Adrenal gland (tissue), 9 donors: ENCODE measurements at regions not wholly inside any gene's neighbourhood (a gene's known extent, or its start where the extent isn't known, plus 50 kb on each side); places are given as distances from the start of the nearest gene placed in this dataset.

Source experiments
- DNase-seq, 7 donors: peaks; one replicate each; pipeline ENCODE4 v3.0.0-alpha.2; 2019 to 2020
- H3K27ac ChIP-seq, 5 donors: fragments of 200-600 bp; sonication (generic) in 4 of 5; 1 replicate in 3 of 5; 2 replicates in 2 of 5; pipeline versions ENCODE4 v1.5.1 to v1.8.0; 2016 to 2020; ENCODE audit warnings: mild to moderate bottlenecking in 1 of 5
- H3K27me3 ChIP-seq: fragments of 200-600 bp; 2 replicates; pipeline ENCODE4 v1.8.0; 2021
- H3K36me3 ChIP-seq, 2 donors: fragments of 200-600 bp; replicated peaks in 1 of 2; 1 replicate in 1 of 2; 2 replicates in 1 of 2; pipeline versions ENCODE4 v1.5.1 to v1.8.0; 2018 to 2022
- H3K4me1 ChIP-seq, 2 donors: fragments of 200-600 bp; replicated peaks in 1 of 2; 1 replicate in 1 of 2; 2 replicates in 1 of 2; pipeline versions ENCODE4 v1.5.1 to v1.8.0; 2018 to 2021
- H3K4me3 ChIP-seq, 4 donors: fragments of 200-600 bp; sonication (generic) in 3 of 4; one replicate each; pipeline ENCODE4 v1.5.1; 2016 to 2018
- H3K9me3 ChIP-seq, 3 donors: fragments of 200-600 bp; sonication (generic) in 1 of 3; replicated peaks in 1 of 3; 1 replicate in 2 of 3; 2 replicates in 1 of 3; pipeline versions ENCODE4 v1.5.1 to v1.8.0; 2016 to 2021
- POLR2A ChIP-seq, 2 donors: fragments of 450-650 bp; IDR thresholded peaks; one replicate each; pipeline ENCODE4 v1.6.1; 2017; ENCODE audit warnings: antibody characterized with exemption in 2 of 2, mild to moderate bottlenecking in 2 of 2, moderate library complexity in 1 of 2
- WGBS, 4 donors: extraction: QIAGEN DNeasy Blood & Tissue Kit in 2 of 4; methylation state at CpG; one replicate each; pipeline versions ENCODE4 v1.1.5 to v1.1.7; 2013 to 2017; 5-methylcytosine and 5-hydroxymethylcytosine counted together
- intact Hi-C, 2 donors: fragments of 100-400 bp; cut with DNase I; formaldehyde crosslinking; loops; one replicate each; pipeline versions ENCODE4 v1.14.1 to v1.15.0; 2022 to 2023
- TF ChIP-seq, protein P1 (sequence below), 6 experiments: fragments of 450-650 bp in 4 of 6; fragments of 200-600 bp in 2 of 6; sonication (generic) in 1 of 6; IDR thresholded peaks; 1 replicate in 5 of 6; 2 replicates in 1 of 6; pipeline versions ENCODE4 v1.5.1 to v1.8.0; 2016 to 2021; ENCODE audit warnings: antibody characterized with exemption in 6 of 6, mild to moderate bottlenecking in 2 of 6, moderate library complexity in 1 of 6
- donor health status: healthy with polysubstance abuse.
- donor health status: Bipolar disorder and iron deficiency.
- donor health status: DM: yes; HTN: yes; CAD: no.
- donor health status: DM: no; HTN: no; CAD: no.
- donor health status: DM: no; HTN: no; CAD: no.

DNA sequence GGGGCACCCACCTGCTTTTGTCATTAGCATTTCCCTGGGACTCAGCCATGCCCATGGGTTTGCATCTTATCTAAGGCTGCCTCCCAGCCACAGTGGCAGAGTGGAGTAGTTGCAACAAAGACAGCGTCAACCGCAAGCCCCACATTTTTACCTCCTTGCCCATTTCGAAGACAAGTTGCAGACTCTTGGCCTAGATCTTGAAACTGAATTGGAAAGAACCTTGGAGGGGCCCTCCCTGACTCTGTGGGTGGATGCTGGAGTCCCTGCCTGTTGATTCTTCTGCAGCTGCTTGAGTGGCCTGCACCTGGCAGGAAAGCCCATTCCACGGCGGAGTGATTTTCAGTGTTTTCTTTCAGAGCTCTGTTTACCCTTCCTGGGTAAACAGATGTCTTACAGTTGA is 309.0 kb downstream of the VRK1 start:
- Histone ChIP-seq H3K27ac (no peak overlapping the region), H3K4me3 (no peak overlapping the region), H3K9me3 (no peaks in the 10 kb centered on the region), H3K36me3 (no peaks in the 10 kb centered on the region), H3K4me1 (no peaks in the 10 kb centered on the region), H3K27me3 (no peaks in the 10 kb centered on the region)
- TF ChIP-seq POLR2A (IDR thresholded peaks at IDR 0.05) = no peak
- TF ChIP-seq, protein P1, sequence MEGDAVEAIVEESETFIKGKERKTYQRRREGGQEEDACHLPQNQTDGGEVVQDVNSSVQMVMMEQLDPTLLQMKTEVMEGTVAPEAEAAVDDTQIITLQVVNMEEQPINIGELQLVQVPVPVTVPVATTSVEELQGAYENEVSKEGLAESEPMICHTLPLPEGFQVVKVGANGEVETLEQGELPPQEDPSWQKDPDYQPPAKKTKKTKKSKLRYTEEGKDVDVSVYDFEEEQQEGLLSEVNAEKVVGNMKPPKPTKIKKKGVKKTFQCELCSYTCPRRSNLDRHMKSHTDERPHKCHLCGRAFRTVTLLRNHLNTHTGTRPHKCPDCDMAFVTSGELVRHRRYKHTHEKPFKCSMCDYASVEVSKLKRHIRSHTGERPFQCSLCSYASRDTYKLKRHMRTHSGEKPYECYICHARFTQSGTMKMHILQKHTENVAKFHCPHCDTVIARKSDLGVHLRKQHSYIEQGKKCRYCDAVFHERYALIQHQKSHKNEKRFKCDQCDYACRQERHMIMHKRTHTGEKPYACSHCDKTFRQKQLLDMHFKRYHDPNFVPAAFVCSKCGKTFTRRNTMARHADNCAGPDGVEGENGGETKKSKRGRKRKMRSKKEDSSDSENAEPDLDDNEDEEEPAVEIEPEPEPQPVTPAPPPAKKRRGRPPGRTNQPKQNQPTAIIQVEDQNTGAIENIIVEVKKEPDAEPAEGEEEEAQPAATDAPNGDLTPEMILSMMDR (IDR thresholded peaks at IDR 0.05) = no peak
- intact Hi-C loops = no loop called here
- WGBS, 4 donors = 77 to 87% (median 81%) methylated on average over 5 of the region's 5 CpGs
- no peak for DNase-seq

DNA sequence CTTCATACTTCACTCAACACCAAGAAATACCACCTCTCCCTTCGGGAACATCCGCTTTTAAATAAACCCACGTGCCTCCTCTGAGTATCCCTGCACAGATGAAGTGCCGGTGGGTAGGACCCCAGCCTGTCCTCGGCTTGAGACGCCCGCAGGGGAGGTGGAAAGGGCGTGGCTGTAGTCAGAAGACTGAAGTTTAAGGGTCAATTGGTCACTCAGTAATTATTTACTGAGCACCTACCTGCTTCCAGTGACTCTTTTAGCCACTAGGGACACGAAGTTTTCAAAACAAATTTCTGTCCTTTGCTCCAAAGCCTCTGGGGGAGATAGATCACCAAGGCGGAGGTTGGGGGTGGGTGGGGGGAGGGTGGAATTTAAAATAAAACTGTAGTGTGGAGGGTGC is 309.4 kb downstream of the VRK1 start:
- H3K4me3 ChIP-seq = no peak overlapping the region
- intact Hi-C loops = no loop called here
- H3K9me3 ChIP-seq = no peaks in the 10 kb centered on the region
- WGBS, 4 donors = 72 to 80% (median 75%) methylated on average over 10 of the region's 10 CpGs
- no peak for DNase-seq
- no peaks in the 10 kb centered on the region for H3K36me3 ChIP-seq
- H3K27me3 ChIP-seq = no peaks in the 10 kb centered on the region
- TF ChIP-seq, protein P1 (IDR thresholded peaks at IDR 0.05) = no peak
- no peak for TF ChIP-seq POLR2A (IDR thresholded peaks at IDR 0.05)
- H3K4me1 ChIP-seq = no peaks in the 10 kb centered on the region
- H3K27ac ChIP-seq = no peak overlapping the region

DNA sequence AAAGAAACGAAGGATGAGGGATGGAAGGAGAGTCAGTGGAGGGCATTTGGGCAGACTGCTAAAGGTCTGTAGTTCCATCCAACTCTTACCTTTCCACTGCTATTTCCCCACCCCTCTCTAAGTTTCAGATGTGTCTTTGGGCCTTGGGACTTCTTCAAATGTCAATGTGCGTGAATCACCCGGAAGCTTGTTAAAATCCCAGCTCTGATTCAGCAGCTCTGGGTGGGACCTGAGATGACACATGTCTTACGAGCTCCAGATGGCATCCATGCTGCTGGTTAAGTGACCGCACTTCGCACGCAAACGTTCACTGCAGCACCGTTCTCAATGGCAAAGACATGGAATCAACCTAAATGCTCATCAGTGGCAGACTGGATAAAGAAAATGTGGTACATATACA is 309.9 kb downstream of the VRK1 start:
- intact Hi-C loops = no loop called here
- WGBS, 4 donors = 81 to 93% (median 85%) methylated on average over 9 of the region's 9 CpGs

DNA sequence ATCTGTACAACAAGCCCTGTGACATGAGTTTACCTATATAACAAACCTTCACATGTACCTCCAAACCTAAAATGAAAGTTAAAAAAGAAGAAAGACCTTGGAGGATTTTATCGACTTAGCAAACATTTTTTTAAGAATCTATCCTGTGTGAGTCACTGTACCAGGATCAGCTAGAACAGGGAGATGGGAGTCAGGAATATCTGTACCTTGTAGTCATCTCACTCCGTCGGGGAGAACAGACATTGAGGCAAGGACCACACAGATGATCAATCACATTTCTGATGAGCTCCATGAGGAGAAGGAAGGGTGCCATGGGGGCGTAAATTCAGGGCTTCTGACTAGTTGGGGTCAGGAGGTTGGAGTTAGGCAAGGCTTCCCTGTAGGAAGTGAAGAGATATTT is 310.6 kb downstream of the VRK1 start:
- H3K27ac ChIP-seq = no peak overlapping the region
- intact Hi-C loops = no loop called here
- no peaks in the 10 kb centered on the region for H3K36me3 ChIP-seq
- 68 to 78% (median 76%) methylated on average over 4 of the region's 4 CpGs for WGBS, 4 donors
- TF ChIP-seq POLR2A (IDR thresholded peaks at IDR 0.05) = no peak
- no peaks in the 10 kb centered on the region for H3K9me3 ChIP-seq
- H3K4me1 ChIP-seq = no peaks in the 10 kb centered on the region
- no peak overlapping the region for H3K4me3 ChIP-seq
- no peak for DNase-seq
- H3K27me3 ChIP-seq = no peaks in the 10 kb centered on the region

More for the DNA sequence above, 309.9 kb downstream of the VRK1 start:
- Histone ChIP-seq H3K4me3 (no peak overlapping the region), H3K9me3 (no peaks in the 10 kb centered on the region), H3K27ac (no peak overlapping the region), H3K36me3 (no peaks in the 10 kb centered on the region), H3K4me1 (no peaks in the 10 kb centered on the region), H3K27me3 (no peaks in the 10 kb centered on the region)
- no peak for DNase-seq
- TF ChIP-seq, protein P1 (IDR thresholded peaks at IDR 0.05) = no peak
- no peak for TF ChIP-seq POLR2A (IDR thresholded peaks at IDR 0.05)

DNA sequence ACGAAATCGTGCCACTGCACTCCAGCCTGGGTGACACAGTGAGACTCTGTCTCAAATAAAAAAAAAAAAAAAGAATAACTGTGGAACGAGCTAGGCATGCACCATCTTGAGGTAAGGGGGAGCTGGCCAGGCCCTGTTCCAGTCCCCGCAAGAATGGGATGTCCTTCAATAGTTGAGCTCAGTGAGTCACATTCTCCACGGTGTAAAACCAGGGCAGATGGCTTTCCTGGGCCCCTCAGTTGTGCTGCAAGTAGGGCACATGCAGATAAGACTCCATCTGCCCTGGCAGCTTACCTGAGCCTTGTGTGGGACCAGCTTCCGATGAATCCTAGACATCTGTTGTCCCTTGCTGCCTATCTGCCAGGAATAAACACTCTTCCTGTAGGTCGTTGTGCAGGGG is 312.1 kb downstream of the VRK1 start:
- Histone ChIP-seq H3K27ac (no peak overlapping the region), H3K9me3 (no peaks in the 10 kb centered on the region), H3K4me3 (no peak overlapping the region), H3K4me1 (no peaks in the 10 kb centered on the region), H3K27me3 (no peaks in the 10 kb centered on the region), H3K36me3 (no peaks in the 10 kb centered on the region)
- 74 to 86% (median 79%) methylated on average over 5 to 7 of the region's 7 CpGs for WGBS, 4 donors
- intact Hi-C loops = no loop called here
- DNase-seq = no peak
- TF ChIP-seq, protein P1 (IDR thresholded peaks at IDR 0.05) = no peak
